Choroid plexus epithelial cell (primary cell): ENCODE measurements at regions not wholly inside any gene's neighbourhood (a gene's known extent, or its start where the extent isn't known, plus 50 kb on each side); places are given as distances from the start of the nearest gene placed in this dataset.
A peak's percentile ranks its signal among the peaks of the same experiment; 100 is the strongest.
"Not testable (repeated sequence)": the region's sequence is repeated elsewhere in the genome, so short reads cannot be mapped to it uniquely, and the experiment has no call there.

ENCODE experiments used
- DNase-seq: peaks from one replicate; pipeline ENCODE4 v3.0.0-alpha.2; 2010; ENCODE audit warnings: low read depth
- H3K4me3 ChIP-seq: 2 replicates; pipeline ENCODE4 v1.5.1; 2011; ENCODE audit warnings: low read depth, mild to moderate bottlenecking, control low read depth, low read length, moderate library complexity
- TF ChIP-seq, protein P1 (sequence below): conservative IDR thresholded peaks from 2 replicates; pipeline ENCODE4 v1.5.1; 2011; ENCODE audit warnings: low read depth, mild to moderate bottlenecking, control low read depth, inconsistent platforms, low read length, moderate library complexity

DNA sequence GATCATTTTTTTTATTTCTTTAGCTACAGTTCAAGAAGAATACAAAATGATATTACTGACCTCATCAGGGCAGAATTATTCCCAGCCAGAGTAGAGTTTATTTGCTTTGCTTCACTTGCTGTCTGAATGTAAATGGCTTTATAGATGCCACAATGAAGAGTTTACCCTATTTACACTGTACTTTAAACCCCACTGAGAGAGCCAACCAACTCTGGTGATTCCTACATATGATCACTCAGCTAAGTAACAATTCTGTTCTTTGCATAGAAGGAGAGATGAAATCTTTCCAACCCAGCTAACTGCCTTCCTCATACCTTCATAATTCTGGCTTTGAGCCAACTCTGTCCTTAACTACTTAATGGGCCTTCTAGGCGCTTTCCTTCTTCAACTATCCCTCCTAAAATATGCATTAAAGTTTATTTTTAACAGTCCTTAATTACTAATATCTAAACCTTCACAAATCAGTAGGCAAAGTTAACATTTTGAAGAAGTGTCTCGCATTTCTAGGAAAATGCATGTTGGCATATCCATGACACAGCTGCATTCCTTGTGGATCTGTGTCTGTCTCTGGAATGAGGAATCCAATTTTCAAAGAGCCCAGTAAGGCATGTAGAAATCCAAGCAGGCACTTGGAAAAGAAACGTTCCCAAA, 284.8 kb upstream of the GRAMD2B start:
- TF ChIP-seq, protein P1, sequence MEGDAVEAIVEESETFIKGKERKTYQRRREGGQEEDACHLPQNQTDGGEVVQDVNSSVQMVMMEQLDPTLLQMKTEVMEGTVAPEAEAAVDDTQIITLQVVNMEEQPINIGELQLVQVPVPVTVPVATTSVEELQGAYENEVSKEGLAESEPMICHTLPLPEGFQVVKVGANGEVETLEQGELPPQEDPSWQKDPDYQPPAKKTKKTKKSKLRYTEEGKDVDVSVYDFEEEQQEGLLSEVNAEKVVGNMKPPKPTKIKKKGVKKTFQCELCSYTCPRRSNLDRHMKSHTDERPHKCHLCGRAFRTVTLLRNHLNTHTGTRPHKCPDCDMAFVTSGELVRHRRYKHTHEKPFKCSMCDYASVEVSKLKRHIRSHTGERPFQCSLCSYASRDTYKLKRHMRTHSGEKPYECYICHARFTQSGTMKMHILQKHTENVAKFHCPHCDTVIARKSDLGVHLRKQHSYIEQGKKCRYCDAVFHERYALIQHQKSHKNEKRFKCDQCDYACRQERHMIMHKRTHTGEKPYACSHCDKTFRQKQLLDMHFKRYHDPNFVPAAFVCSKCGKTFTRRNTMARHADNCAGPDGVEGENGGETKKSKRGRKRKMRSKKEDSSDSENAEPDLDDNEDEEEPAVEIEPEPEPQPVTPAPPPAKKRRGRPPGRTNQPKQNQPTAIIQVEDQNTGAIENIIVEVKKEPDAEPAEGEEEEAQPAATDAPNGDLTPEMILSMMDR, result no peak
- H3K4me3 ChIP-seq, result no peak overlapping the region
- peak; percentile 61 for DNase-seq

DNA sequence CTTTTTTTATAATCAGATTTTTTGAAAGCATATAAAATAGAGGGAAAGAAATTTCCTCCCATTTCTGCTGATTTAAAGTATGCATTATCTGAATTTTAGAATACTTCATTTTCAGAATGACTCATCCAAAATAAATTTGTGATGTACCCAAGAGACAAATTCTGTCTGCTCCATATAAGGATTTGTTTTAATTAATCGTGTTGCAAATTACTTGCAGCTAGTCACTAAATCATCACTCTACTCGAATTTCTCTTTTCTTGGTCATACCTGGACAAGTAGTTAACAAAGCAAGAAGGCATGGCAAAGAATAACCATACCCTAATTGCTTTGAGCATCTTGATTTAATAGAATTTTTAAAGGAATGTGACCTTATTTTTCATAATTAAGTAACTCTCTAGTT, 284.1 kb upstream of the GRAMD2B start:
- H3K4me3 ChIP-seq, result no peak overlapping the region
- peak; percentile 20 for DNase-seq
- TF ChIP-seq, protein P1, result no peak

DNA sequence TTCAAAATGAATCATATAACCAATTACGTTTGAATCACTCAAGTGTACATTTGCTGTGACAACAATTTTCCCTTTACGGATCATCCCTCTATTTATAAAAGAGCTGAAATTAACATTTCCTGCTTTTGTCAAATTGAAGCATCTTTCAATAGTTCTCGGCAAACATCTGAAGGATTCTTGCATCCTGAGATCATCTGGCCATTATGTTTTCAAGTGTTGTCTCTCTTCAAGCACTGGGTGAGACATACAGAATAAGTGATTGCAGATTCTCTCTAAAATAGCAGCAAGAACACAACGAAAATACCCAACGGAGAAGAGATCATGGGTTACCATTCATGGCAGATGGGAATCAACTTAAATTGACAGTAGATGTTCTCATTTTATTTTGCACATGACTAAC, 283.4 kb upstream of the GRAMD2B start:
- TF ChIP-seq, protein P1, result no peak
- no peak overlapping the region for H3K4me3 ChIP-seq
- peak; percentile 47 for DNase-seq

DNA sequence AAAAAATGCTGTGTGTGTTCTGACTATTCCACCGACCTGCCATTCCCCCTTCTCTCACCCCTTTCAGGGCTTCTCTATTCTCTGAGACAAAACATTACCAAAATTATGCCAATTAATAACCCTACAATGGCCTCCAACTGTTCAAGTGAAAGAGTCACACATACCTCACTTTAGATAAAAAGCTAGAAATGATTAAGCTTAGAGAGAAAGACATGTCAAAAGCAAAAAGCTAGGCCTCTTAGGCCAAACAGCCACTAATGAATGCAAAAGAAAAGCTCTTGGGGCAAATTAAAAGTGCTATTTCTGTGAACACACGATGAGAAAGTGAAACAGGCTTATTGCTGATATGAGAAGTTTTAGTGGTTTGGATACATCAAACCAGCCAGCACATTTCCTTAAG, 279.6 kb upstream of the GRAMD2B start:
- TF ChIP-seq, protein P1, result no peak
- DNase-seq, result no peak
- no peak overlapping the region for H3K4me3 ChIP-seq

DNA sequence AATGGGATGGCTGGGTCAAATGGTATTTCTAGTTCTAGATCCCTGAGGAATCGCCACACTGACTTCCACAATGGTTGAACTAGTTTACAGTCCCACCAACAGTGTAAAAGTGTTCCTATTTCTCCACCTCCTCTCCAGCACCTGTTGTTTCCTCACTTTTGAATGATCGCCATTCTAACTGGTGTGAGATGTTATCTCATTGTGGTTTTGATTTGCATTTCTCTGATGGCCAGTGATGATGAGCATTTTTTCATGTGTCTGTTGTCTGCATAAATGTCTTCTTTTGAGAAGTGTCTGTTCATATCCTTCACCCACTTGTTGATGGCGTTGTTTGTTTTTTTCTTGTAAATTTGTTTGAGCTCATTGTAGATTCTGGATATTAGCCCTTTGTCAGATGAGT, 272.9 kb upstream of the GRAMD2B start:
- H3K4me3 ChIP-seq, DNase-seq: not testable (repeated sequence)

DNA sequence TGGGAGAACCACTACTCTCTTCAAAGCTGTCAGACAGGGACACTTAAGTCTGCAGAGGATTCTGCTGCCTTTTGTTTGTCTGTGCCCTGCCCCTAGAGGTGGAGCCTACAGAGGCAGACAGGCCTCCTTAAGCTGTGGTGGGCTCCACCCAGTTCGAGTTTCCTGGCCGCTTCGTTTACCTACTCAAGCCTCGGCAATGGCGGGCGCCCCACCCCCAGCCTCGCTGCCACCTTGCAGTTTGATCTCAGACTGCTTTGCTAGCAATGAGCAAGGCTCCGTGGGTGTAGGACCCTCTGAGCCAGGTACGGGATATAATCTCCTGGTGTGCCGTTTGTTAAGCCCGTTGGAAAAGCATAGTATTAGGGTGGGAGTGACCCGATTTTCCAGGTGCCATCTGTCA, 267.9 kb upstream of the GRAMD2B start:
- not testable (repeated sequence) for H3K4me3 ChIP-seq

DNA sequence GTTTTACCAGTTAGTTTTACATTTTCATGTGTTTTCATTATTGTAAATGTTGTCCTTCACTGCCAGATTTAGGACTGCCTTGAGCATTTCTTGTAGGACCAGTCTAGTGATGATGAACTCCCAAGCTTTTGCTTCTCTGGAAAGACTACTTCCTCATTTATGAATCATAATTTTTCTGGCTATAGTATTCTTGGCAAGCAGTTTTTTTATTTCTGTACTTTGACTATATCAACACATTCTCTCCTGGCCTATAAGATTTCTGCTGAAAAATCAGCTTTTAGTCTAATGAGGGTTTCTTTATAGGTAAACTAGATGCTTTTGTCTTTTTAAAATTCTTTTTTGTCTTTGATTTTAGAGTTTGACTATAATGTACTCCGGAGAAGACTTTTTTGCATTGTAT, 256.8 kb upstream of the GRAMD2B start:
- TF ChIP-seq, protein P1, result no peak
- no peak overlapping the region for H3K4me3 ChIP-seq
- DNase-seq, result no peak

More for the DNA sequence above, 267.9 kb upstream of the GRAMD2B start:
- not testable (repeated sequence) for DNase-seq

DNA sequence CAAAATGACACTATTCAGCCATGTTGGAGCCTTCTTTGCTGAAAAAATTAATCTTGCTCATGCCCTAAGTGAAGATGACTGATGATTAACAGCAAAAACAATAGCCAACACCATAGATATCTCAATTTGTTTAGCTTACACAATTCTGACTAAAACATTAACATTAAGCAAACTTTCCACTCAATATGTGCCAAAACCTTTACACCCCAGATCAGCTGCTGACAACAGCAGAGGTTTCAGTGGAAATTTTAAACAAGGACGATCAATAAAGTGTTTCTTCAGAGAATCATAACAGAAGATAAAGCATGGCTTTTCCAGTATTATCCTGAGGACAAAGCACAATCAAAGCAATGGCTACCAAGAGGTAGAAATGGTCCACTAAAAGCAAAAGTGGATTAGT, 254.4 kb upstream of the GRAMD2B start:
- H3K4me3 ChIP-seq, result no peak overlapping the region
- TF ChIP-seq, protein P1, result no peak

More for the DNA sequence above, 254.4 kb upstream of the GRAMD2B start:
- DNase-seq, result no peak
